HG03196 (cell line): ENCODE measurements at regions not wholly inside any gene's neighbourhood (a gene's known extent, or its start where the extent isn't known, plus 50 kb on each side); places are given as distances from the start of the nearest gene placed in this dataset.
"Not testable (repeated sequence)": the region's sequence is repeated elsewhere in the genome, so short reads cannot be mapped to it uniquely, and the experiment has no call there.

Experiments used
- ATAC-seq: cut with Tn5 transposase; IDR thresholded peaks from one replicate; pipeline ENCODE4 v1.9.1; 2021; ENCODE audit not compliant: unreplicated experiment

DNA sequence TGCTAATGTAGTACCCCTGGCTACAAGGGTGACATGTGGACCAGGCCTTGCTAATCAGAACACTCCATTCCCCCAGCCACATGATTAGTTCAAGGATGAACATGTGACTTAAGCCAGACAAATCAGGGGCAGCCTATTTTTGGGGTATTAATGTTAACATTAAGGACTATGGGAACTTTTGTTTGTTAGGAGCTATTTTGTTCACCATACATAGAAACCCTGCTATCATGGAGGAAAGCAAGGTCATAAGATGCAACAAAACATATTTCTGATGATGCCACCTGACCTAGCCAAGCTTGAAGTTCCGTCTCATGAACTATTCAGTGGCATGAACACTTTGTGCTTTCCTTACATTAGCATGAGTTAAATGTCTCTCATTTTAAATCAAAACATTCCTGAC is 90.8 kb upstream of the PELI2 start:
- ATAC-seq, result no peak

DNA sequence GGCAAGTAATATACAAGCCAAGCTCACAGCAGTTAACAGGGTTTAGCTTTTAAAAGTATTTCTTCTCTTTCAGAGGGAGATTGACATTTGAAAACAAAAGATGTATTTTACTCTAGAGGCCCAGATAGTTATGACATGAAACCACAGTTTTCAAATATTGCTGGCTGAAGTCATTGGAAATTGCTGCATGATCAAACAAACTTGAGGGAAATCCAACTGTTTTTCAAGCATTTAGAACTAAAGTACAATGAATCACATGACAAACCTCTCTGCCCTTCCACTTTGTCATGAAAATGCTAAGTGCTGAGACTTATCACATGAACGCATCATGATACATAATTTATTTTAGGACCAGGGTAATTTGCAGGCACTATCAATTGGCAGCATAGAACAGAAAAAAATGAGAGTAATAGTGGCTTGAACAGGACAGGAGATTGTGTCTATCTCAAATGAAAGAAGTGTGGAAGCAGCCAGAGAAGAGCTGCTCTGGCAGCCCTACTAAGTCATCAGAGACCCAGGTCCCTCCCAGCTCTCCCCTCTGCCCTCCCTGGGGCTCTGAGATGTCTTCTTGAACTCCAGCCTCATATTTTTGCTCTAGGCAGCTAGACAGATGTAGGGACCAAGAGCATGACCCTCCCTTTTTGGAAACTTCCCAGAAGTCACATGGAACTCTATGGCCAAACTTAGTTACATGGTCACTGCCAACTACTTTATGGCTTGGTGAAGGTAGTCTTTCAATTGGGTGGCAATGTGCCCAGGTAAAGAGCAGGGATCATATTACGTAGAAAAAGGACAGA is 90.1 kb upstream of the PELI2 start:
- ATAC-seq, result no peak

DNA sequence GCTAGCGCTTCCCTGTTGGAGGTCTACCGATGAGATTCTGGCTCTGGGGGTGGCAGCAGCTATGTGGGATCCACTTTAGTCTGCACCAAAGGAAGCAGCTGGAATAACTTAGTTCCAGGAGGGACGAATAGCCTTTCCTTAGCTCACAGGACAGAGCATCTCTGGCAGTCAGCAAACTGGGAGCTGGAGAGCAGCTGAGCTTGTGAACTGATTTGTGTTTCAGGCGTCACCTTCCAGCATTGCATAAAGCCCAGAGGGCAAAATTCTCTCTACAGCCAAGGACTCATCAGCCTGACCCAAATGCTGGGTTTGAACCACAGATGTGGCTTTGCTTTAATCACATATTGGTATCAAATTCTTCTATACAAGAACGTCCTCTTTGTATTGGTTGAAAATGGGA is 81.9 kb upstream of the PELI2 start:
- ATAC-seq, result no peak

GRCh38 chr14:56040121-56040520 is 78.1 kb upstream of the PELI2 start:
- ATAC-seq, result no peak

DNA sequence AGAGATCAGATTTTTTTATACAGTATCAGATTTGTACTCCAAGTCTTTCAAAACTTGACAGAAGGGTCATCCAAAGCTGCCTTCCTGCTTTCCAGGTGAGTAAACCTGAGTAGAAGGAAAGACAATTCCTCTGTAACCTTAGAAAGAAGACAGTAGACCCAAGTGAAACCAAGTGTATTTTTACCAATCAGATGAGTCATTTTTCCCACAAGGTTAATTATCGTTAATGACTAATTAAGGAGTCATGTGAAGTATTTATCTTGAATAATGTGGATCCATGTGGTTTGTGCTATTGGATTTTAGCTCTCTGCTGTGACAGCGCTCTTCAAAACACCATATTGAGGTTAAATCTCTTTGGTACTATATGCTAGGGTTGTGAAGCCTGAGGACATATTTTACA is 74.0 kb upstream of the PELI2 start:
- ATAC-seq, result no peak

DNA sequence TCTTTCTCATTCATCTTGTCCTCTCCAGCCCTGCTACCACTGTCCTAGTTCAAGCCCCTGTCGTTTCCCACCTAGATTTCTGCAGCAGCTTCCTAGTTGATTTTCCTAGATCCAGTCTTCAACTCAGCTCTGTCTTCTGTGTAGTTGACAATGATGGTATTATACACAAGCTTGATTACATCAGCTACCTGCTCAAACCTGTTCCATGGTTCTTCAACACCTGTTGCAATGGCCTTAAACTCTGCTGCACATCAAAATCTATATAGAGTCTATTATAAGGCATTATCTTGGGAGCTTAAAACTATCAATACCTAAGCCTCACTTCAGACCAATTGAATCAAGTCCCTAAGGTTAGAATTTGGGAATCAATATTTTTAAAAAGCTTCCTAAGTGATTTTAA is 71.7 kb upstream of the PELI2 start:
- no peak for ATAC-seq

GRCh38 chr14:56046996-56047395 is 71.2 kb upstream of the PELI2 start:
- no peak for ATAC-seq

- ATAC-seq, result no peak
These were observed 68.7 kb upstream of the PELI2 start for GRCh38 chr14:56049536-56049935.

DNA sequence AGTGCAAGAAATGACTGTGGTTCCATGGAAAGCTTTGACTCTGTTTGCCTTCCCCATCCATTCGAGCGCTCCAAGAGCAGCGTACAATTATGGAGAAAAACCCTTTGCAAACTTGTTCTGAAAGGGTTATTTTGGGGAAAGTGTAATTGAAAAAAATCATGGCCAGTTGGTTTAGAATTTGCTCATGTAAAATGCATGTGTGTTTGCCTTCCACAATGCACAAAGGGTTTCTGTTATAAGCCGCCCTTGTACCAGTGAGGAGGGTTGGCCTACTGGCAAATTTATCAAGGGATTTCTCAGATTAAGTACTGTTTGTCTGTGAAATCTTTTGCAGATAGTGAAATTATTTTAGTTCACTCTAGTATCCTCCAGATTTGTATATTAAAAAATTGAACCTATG is 62.7 kb upstream of the PELI2 start:
- ATAC-seq, result no peak

GRCh38 chr14:56056031-56056430 is 62.2 kb upstream of the PELI2 start:
- ATAC-seq, result no peak

GRCh38 chr14:56057071-56057741 is 61.0 kb upstream of the PELI2 start:
- ATAC-seq, result no peak

DNA sequence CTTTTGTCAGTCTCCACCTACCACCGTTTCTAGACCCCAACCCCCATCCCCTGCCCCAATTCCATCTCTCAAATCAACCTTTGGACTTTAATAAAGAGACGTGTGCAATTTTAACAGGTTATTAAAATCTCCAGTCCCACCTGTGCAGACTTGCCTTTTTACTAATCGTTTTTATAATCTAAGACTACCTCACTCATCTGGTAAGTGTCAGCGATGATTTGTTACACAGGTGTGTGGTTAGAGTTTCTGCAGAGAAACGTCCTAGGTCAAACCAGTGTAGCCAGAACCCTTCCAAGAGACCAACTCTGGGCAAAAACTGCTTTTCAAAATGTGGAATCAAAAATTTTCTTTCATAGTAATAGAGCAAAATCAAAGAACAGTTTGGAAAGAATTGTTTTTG is 60.4 kb upstream of the PELI2 start:
- no peak for ATAC-seq

GRCh38 chr14:56059054-56059453 is 59.2 kb upstream of the PELI2 start:
- no peak for ATAC-seq

GRCh38 chr14:56061051-56061450 is 57.2 kb upstream of the PELI2 start:
- ATAC-seq, result no peak

GRCh38 chr14:56063131-56063530 is 55.1 kb upstream of the PELI2 start:
- ATAC-seq, result no peak

GRCh38 chr14:56064513-56064912 is 53.7 kb upstream of the PELI2 start:
- no peak for ATAC-seq

DNA sequence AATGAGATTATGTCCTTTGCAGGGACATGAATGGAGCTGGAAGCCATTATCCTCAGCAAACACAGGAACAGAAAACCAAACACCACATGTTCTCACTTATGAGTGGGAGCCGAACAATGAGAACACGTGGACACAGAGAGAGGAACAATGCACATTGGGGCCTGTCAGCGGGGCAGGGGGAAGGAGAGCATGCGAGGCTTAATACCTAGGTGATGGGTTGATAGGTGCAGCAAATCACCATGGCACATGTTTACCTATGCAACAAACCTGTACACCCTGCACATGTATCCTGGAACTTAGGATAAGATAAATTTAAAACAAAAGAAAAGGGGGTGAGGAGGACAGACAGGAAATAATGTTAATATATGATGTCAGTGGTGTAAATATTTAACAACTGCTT is 53.0 kb upstream of the PELI2 start:
- ATAC-seq, result not testable (repeated sequence)

- ATAC-seq, result no peak
These were observed 52.5 kb upstream of the PELI2 start for GRCh38 chr14:56065621-56066290.
